NCI-H460 (cell line): ENCODE measurements at regions not wholly inside any gene's neighbourhood (a gene's known extent, or its start where the extent isn't known, plus 50 kb on each side); places are given as distances from the start of the nearest gene placed in this dataset.

Experiments used
- DNase-seq: peaks from one replicate; pipeline ENCODE4 v3.0.0-alpha.2; 2016; ENCODE audit warnings: low read depth; ENCODE audit errors: extremely low read depth

- no peak for DNase-seq
Observed at GRCh38 chr15:95345867-95346266, 984.6 kb upstream of the NR2F2 start.

- no peak for DNase-seq
Observed at GRCh38 chr15:95346721-95347475, 983.6 kb upstream of the NR2F2 start.

DNA sequence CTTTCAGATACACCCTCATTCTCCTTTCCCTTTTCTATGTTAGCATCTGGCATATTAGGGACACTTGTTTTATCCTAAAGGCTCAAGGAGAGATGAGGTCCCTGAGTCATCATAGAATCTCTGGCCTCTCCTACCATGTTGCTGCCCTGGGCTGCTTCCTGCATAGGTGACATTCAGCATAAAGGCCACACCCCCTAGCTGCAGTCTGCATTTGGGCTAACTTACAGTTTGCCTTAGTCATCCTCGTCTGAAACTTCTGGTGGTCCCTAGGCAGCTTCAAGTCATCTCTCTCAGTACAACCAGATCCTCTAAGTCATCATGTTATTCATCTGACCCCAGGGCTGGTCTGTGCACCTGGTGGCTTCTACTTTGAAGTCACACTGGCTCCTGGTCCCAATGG is 982.7 kb upstream of the NR2F2 start:
- no peak for DNase-seq

DNA sequence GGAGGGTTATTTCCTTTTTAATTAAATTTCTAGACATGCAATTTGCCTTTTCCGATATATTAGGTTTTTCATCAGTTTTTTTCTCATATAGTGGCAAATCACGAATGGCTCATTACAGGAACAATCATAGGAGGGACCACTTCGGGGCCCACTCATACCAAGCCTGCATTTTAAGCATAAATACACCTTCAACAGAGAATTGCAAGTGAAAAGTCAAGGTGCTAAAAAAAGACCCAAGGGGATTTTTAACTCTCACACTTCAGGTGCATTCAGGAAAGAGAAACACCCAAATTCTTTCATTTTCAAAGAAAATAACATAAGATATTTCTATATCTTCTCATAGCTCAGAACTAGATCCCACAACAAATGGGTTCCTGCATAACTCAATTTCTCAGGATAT is 979.6 kb upstream of the NR2F2 start:
- DNase-seq, result no peak

DNA sequence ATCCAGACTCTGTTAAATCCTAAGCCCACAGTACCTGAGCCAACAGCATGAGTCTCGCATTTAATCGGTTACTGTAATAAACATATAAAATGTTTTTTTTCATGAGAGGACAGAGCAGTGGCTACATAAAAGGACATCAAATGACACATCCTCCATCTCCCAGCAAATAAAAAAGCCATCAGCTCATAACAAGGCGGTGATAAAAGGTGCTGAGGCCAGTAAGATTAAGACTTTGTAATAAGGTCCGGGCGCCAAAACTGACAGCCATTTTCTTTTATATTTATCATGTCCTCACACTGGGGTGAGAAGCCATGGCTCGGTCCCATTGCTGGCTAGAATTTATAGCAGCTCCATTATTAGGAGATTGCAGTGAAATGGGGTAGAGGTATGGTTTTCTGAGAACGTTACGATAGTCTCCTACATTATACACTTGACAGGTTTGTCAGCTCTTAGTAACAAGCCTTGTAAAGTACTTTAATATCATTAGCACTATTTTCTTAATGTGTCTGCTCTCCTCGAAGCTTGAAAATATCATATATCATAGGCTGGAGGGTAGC is 977.8 kb upstream of the NR2F2 start:
- no peak for DNase-seq

GRCh38 chr15:95353512-95353911 is 977.0 kb upstream of the NR2F2 start:
- no peak for DNase-seq

GRCh38 chr15:95359966-95360365 is 970.5 kb upstream of the NR2F2 start:
- DNase-seq, result no peak

- no peak for DNase-seq
Observed at GRCh38 chr15:95362306-95362705, 968.2 kb upstream of the NR2F2 start.

DNA sequence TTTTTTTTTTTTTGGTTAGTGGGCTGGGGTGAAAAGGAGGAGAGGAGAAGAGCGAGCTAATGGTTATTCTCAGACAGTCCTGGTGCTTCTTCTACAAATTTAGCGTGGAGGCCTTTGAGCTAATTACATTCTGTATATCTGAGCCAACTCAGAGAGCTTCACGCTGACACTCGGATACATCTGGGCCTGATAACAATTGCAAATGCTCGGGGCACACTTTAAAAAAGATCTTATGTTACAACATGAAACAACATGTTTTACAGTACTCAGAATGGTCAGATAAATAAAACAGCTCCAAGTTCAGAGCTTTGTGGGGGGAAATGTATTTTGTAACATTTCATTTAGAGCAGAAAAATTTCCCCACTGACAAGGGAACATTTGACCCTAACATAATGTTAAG is 966.9 kb upstream of the NR2F2 start:
- no peak for DNase-seq

GRCh38 chr15:95365511-95366107 is 964.9 kb upstream of the NR2F2 start:
- DNase-seq, result no peak

- no peak for DNase-seq
Observed at GRCh38 chr15:95368191-95368590, 962.3 kb upstream of the NR2F2 start.

DNA sequence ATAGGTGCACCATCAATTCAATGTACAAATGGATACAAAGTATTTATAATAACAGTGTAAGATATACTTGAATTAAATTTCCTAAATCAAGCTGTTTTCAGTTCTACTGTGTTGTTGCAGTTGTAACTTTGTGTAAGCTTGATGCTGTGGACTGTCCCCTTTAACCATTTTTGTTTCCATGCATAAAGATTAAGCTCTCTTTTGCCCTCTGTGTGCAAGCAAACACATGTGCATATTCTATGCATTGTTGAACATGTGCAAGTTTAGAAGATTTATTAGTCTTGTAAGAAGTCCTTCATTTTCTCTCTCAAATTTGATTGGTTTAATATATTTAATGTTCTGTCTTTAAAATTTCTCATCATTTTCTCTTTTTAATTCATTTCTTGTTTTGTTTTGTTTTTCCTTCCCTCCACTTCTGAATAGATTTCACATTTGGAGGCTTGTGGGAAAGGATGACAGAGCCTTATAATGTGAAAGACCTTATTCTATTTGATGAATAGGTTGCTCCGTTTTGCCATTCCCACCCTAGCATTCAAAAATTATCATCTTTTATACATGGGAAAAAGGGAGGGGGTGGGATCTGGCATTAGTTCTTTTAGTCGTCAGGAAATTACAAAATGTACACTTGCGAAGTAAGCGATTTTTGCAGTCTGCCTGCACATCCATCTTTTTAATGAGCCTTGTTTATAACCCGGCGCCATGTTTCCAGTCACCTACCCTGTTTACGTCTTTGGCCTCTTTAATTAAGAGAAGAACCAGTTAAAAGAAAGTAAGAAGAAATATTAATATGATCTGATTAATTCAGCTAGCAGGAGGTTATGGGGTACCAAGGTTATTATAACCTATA is 961.5 kb upstream of the NR2F2 start:
- no peak for DNase-seq

GRCh38 chr15:95370291-95370690 is 960.2 kb upstream of the NR2F2 start:
- DNase-seq, result no peak

- DNase-seq, result no peak
Observed at GRCh38 chr15:95371664-95372063, 958.8 kb upstream of the NR2F2 start.

DNA sequence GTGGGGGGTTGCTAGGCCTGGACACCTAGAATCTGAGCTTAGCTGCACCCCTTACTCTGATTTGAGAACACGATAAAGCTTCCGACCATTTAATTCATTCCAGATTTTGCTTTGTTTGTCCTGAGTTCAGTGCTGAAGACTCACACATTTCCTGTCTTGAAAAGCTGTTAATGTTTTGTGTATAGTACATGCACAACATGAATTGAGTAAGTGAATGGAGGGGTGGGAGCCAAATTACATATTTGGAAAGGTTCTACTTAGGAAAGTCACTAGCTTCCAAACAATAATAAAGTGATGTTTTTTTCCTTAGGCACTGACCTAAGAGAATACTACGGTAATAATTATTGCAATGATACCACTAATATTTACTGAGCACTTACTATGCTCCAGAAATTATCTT is 955.2 kb upstream of the NR2F2 start:
- DNase-seq, result no peak

GRCh38 chr15:95377258-95377852 is 953.1 kb upstream of the NR2F2 start:
- DNase-seq, result no peak

GRCh38 chr15:95394186-95395067 is 936.1 kb upstream of the NR2F2 start:
- DNase-seq, result no peak

DNA sequence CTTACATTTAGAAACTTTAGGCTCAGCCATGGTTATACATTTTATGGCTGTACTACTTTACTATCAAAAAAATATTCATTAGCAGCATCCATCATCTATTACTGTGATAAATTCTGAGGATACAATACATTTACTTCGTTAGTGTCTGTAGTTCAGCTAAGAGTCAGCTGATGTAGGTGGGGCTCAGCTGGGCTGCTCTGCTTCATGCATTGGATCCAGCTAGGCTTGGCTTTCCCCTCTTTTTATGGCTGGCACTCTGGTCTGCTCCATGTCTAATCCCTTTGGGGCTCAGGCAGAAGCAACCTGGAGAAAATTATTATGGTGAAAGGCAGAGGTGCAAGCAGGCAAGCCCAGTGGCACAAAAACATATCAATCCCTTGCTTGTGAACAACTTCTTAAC is 930.1 kb upstream of the NR2F2 start:
- no peak for DNase-seq

GRCh38 chr15:95401587-95401986 is 928.9 kb upstream of the NR2F2 start:
- no peak for DNase-seq

DNA sequence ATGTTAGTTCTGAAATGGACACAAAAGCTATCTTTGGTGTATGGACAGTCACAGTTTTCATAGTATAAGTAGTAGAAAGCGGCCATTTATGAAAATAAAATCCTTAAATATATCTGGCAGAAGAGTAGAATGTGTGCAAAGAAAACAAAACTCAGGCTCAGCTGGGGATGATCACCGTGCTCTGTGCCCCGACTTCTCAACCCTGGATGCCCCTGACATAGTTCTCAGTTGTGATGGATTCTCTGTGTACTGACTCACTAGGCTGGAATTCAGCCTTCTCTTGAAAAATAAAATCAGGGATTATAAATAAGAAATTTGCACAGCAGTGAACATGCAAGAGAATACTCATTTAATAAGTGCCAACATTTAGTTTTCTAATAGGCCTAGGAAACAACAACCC is 925.1 kb upstream of the NR2F2 start:
- no peak for DNase-seq
